Fibroblast of lung (primary cell): ENCODE measurements at regions not wholly inside any gene's neighbourhood (a gene's known extent, or its start where the extent isn't known, plus 50 kb on each side); places are given as distances from the start of the nearest gene placed in this dataset.

Experiments used
- EZH2 ChIP-seq: IDR thresholded peaks from 2 replicates; pipeline ENCODE4 v1.5.1; 2012; ENCODE audit warnings: low read length, control low read depth, mild to moderate bottlenecking; ENCODE audit errors: missing control alignments
- TF ChIP-seq, protein P1 (sequence below), 2 donors: IDR thresholded peaks in 1 of 2; conservative IDR thresholded peaks in 1 of 2; 1 replicate in 1 of 2; 2 replicates in 1 of 2; pipeline ENCODE4 v1.5.1; 2011 to 2012; ENCODE audit warnings: low read length in 2 of 2, control low read depth in 1 of 2, inconsistent platforms in 1 of 2, low read depth in 1 of 2, mild to moderate bottlenecking in 1 of 2

DNA sequence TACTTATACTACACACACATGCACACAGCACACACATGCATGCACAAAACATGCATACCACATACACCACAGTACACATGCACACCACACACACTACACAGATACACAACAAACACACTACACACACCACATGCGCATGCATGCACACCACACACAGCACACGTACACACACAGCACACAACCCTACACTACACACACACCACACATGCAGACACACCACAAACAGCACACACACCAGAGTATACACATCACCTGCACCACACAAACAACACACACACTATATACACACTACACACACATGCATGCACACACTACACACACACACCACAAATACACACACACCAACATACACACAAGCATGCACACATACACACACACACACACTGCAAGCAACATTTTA lies 166.8 kb downstream of the AHSP start:
- TF ChIP-seq, protein P1, sequence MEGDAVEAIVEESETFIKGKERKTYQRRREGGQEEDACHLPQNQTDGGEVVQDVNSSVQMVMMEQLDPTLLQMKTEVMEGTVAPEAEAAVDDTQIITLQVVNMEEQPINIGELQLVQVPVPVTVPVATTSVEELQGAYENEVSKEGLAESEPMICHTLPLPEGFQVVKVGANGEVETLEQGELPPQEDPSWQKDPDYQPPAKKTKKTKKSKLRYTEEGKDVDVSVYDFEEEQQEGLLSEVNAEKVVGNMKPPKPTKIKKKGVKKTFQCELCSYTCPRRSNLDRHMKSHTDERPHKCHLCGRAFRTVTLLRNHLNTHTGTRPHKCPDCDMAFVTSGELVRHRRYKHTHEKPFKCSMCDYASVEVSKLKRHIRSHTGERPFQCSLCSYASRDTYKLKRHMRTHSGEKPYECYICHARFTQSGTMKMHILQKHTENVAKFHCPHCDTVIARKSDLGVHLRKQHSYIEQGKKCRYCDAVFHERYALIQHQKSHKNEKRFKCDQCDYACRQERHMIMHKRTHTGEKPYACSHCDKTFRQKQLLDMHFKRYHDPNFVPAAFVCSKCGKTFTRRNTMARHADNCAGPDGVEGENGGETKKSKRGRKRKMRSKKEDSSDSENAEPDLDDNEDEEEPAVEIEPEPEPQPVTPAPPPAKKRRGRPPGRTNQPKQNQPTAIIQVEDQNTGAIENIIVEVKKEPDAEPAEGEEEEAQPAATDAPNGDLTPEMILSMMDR (conservative IDR thresholded peaks at IDR 0.05 in 1 of 2, IDR thresholded peaks at IDR 0.05 in 1 of 2; ENCODE audit: low read depth in 1 of 2, low read length in 2 of 2): no peak
- TF ChIP-seq EZH2: no peak
